NT2/D1 (cell line): ENCODE measurements at regions not wholly inside any gene's neighbourhood (a gene's known extent, or its start where the extent isn't known, plus 50 kb on each side); places are given as distances from the start of the nearest gene placed in this dataset.
A peak's percentile ranks its signal among the peaks of the same experiment; 100 is the strongest.

ENCODE experiments used
- DNase-seq: peaks from one replicate; pipeline ENCODE4 v3.0.0-alpha.2; 2011; ENCODE audit warnings: low read depth, low spot score
- H3K27me3 ChIP-seq: 2 replicates; pipeline ENCODE4 v1.6.0; 2011; ENCODE audit warnings: mild to moderate bottlenecking; ENCODE audit not compliant: insufficient read length, insufficient read depth
- H3K36me3 ChIP-seq: 2 replicates; pipeline ENCODE4 v1.6.1; 2011; ENCODE audit warnings: mild to moderate bottlenecking, low read length, mixed read lengths; ENCODE audit not compliant: insufficient read depth, insufficient read length
- H3K4me1 ChIP-seq: 2 replicates; pipeline ENCODE4 v1.5.1; 2011; ENCODE audit not compliant: insufficient read depth, insufficient read length
- H3K4me3 ChIP-seq: 2 replicates; pipeline ENCODE4 v1.5.1; 2011; ENCODE audit warnings: low read depth; ENCODE audit not compliant: insufficient read length
- H3K9ac ChIP-seq: 2 replicates; pipeline ENCODE4 v1.6.0; 2011; ENCODE audit warnings: low read depth; ENCODE audit not compliant: insufficient read length
- H3K9me3 ChIP-seq: 2 replicates; pipeline ENCODE4 v1.5.1; 2011; ENCODE audit warnings: mild to moderate bottlenecking, low read length; ENCODE audit not compliant: insufficient read depth
- SUZ12 ChIP-seq: IDR thresholded peaks from 2 replicates; pipeline ENCODE4 v1.6.1; 2011; ENCODE audit not compliant: insufficient read length, insufficient read depth; ENCODE audit errors: extremely low read depth
- YY1 ChIP-seq: IDR thresholded peaks from 2 replicates; pipeline ENCODE4 v1.6.1; 2011; ENCODE audit not compliant: insufficient read length, insufficient read depth
- ZNF274 ChIP-seq: IDR thresholded peaks from 2 replicates; pipeline ENCODE4 v1.6.1; 2011; ENCODE audit warnings: mild to moderate bottlenecking, low read depth, low read length

DNA sequence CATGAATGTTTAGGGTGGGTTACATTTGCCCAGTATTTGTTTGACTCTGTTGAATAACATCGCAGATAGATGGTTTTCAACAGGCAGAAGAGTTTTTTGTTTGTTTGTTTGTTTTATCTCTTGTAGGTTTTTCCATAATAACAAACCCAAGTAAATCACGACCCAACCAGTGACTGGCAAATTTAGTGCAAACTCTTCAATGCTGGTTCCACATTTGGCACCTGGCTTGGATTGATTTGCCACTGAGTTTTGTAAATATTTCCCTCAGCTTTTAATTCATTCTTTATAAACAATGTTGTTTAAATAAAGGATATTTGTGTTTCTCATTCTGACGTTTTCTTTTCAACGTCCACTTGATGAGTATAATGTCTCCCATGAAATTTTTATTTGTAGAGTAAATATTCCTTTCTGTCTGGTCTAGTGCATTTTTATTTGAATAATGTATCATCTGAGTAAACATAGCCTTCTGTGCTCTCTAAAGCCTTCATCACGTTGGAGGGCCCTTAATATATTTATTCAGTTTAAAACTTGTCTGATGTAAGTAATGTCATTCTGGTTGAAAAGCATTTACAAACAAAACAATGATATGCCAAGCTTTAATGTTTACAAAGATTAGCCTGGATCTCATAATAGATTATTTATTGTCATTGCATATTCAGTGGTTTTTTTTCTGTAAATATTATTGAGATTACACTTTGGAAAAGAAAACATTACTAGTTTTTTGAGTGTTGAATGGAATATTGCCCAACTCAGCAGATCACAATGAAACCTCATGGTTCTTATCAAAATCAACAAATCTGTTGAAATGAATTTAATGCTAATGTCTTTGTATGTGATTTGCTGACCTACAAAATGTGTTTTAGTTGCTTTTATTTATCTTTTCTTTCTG lies 90.4 kb upstream of the PEG3 start:
- no peaks in the 10 kb centered on the region for H3K27me3 ChIP-seq
- DNase-seq: no peak
- no peak overlapping the region for H3K4me3 ChIP-seq
- H3K9ac ChIP-seq: no peak overlapping the region
- no peaks in the 10 kb centered on the region for H3K4me1 ChIP-seq
- no peak for TF ChIP-seq SUZ12
- TF ChIP-seq ZNF274: no peak
- TF ChIP-seq YY1: no peak
- H3K9me3 ChIP-seq: no peaks in the 10 kb centered on the region
- no peaks in the 10 kb centered on the region for H3K36me3 ChIP-seq

DNA sequence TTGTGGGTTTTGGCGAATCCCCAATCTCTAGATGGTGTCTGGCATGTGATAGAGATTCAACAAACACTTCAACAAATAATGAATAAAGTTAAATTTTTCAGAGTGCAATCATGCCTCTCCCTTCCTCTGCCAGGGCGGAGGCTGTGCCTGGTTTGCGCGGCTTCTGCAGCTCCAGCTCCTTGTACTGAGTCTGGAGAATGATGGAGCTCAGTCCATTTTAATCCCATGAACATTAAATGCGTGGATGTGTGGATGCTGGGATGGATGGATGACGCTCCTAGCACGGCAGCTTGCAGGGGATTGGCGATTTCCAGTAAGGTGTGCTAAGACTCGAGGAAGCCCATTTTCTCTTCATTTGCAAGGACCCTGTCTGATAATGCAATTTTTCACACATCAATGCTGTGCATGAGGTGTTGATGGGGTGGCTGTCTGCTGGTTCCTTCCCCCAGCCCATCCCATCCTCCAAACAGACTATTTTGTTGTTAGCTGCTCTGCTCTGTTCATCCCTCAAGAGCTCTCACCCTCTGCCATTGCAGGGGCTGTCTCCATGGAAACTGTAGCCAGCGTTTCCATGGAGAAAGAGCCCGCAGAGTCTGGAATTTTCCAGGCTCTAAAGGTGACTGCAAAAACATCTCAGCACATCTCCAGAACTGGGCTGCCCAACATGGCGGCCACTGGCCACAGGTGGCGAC lies 92.6 kb upstream of the PEG3 start:
- TF ChIP-seq YY1 (no peak), ZNF274 (no peak), SUZ12 (no peak)
- Histone ChIP-seq H3K4me1 (no peaks in the 10 kb centered on the region), H3K9me3 (no peaks in the 10 kb centered on the region), H3K4me3 (no peak overlapping the region), H3K9ac (no peak overlapping the region), H3K36me3 (no peaks in the 10 kb centered on the region), H3K27me3 (no peaks in the 10 kb centered on the region)
- DNase-seq: no peak

- no peak for DNase-seq
- TF ChIP-seq YY1 (no peak), SUZ12 (no peak), ZNF274 (no peak)
- Histone ChIP-seq H3K27me3 (no peaks in the 10 kb centered on the region), H3K9ac (no peak overlapping the region), H3K4me1 (no peaks in the 10 kb centered on the region), H3K9me3 (no peaks in the 10 kb centered on the region), H3K36me3 (no peaks in the 10 kb centered on the region), H3K4me3 (no peak overlapping the region)
Observed at GRCh38 chr19:56934438-56935090, 94.0 kb upstream of the PEG3 start.

DNA sequence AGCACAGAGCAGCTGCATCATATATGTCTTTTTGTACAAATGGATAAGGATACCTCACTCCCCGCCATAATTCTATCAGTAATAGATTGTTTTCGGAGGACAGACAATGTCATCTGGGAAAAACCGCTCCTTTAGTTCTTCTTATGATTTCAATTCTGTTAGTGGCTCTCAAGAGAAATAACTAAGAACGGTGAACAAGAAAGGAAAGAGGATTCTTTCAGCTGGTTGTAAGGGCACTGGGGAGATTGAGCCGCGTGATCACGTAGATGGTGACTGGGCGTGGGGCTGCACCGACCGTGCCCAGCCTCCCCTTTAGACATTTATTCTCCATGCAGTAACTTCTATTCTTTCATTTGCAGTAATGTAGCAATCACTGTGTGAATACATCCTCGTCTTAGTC lies 99.4 kb upstream of the PEG3 start:
- Histone ChIP-seq H3K4me1 (no peaks in the 10 kb centered on the region), H3K9me3 (no peaks in the 10 kb centered on the region), H3K9ac (no peak overlapping the region), H3K4me3 (no peak overlapping the region), H3K36me3 (no peaks in the 10 kb centered on the region), H3K27me3 (no peaks in the 10 kb centered on the region)
- no peak for TF ChIP-seq YY1
- TF ChIP-seq ZNF274: no peak
- TF ChIP-seq SUZ12: no peak
- DNase-seq: no peak

DNA sequence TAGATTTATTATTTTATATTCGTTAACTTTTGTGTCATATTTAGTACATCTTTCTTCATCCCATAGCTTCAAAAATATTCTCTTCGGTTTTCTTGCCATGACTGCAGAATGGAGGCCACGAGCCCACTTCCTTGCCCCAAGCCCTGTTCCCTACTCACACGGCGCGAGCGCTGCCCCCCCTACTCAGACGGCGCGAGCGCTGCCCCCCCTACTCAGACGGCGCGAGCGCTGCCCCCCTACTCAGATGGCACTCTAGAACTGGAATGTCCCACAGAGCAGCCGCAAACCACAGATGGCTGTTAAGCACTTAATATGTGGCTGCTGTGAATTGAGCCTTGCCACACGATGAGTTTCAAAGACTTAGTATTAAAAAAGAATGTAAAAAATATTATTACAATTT lies 102.2 kb upstream of the PEG3 start:
- no peak for TF ChIP-seq ZNF274
- no peak for TF ChIP-seq SUZ12
- no peak for TF ChIP-seq YY1
- Histone ChIP-seq H3K9ac (no peak overlapping the region), H3K4me1 (no peaks in the 10 kb centered on the region), H3K36me3 (no peaks in the 10 kb centered on the region), H3K27me3 (no peaks in the 10 kb centered on the region), H3K9me3 (no peaks in the 10 kb centered on the region), H3K4me3 (no peak overlapping the region)
- DNase-seq: no peak

- H3K27me3 ChIP-seq: no peaks in the 10 kb centered on the region
- no peak overlapping the region for H3K9ac ChIP-seq
- H3K9me3 ChIP-seq: no peaks in the 10 kb centered on the region
- no peaks in the 10 kb centered on the region for H3K4me1 ChIP-seq
- no peak overlapping the region for H3K4me3 ChIP-seq
- no peaks in the 10 kb centered on the region for H3K36me3 ChIP-seq
- DNase-seq: peak; percentile 33
- TF ChIP-seq YY1: no peak
- no peak for TF ChIP-seq SUZ12
- no peak for TF ChIP-seq ZNF274
Observed at GRCh38 chr19:56946159-56946558, 105.6 kb upstream of the PEG3 start.

GRCh38 chr19:56947206-56947605 lies 106.7 kb upstream of the PEG3 start:
- no peak for TF ChIP-seq ZNF274
- TF ChIP-seq YY1: no peak
- TF ChIP-seq SUZ12: no peak
- H3K4me3 ChIP-seq: no peak overlapping the region
- H3K9ac ChIP-seq: no peak overlapping the region
- no peaks in the 10 kb centered on the region for H3K9me3 ChIP-seq
- no peaks in the 10 kb centered on the region for H3K27me3 ChIP-seq
- no peaks in the 10 kb centered on the region for H3K4me1 ChIP-seq
- no peaks in the 10 kb centered on the region for H3K36me3 ChIP-seq
- DNase-seq: no peak
